Caco-2 (cell line): ENCODE measurements at regions not wholly inside any gene's neighbourhood (a gene's known extent, or its start where the extent isn't known, plus 50 kb on each side); places are given as distances from the start of the nearest gene placed in this dataset.

Experiments
- BruUV-seq: library from RNA; stranded (reverse); fragments of 400-500 nt; replicated peaks from 2 replicates; lab custom pipeline; 2021; lab: Mats Ljungman, UMichigan
- CTCF ChIA-PET: fragments of 300-600 bp; sonication (Branson Sonifier 250); formaldehyde crosslinking; loops from one replicate; lab custom pipeline; 2022; ENCODE audit warnings: antibody characterized with exemption; lab: Charles Lee
- POLR2A ChIA-PET: fragments of 300-600 bp; sonication (Branson Sonifier 250); formaldehyde crosslinking; loops from one replicate; lab custom pipeline; 2022; ENCODE audit warnings: antibody characterized with exemption; lab: Charles Lee
- DNase-seq, 2 experiments: peaks; one replicate each; pipeline versions ENCODE4 v3.0.0 to v3.0.0-alpha.2; 2020 to 2022
- H3K27me3 ChIP-seq: replicated peaks from 2 replicates; pipeline ENCODE4 v1.6.0; 2011; ENCODE audit warnings: low read length; ENCODE audit not compliant: control insufficient read depth, insufficient read depth
- H3K36me3 ChIP-seq: 2 replicates; pipeline ENCODE4 v1.5.1; 2011; ENCODE audit warnings: low read length; ENCODE audit not compliant: control insufficient read depth, insufficient read depth
- H3K4me1 ChIP-seq: fragments of 250-450 bp; sonication (Bioruptor Pico); 2 replicates; pipeline ENCODE4 v1.5.1; 2020; ENCODE audit warnings: mild to moderate bottlenecking
- H3K4me3 ChIP-seq: 2 replicates; pipeline ENCODE4 v1.5.1; 2011; ENCODE audit warnings: low read depth, mild to moderate bottlenecking, control low read depth, low read length
- H3K9me3 ChIP-seq: fragments of 250-450 bp; sonication (Bioruptor Pico); 2 replicates; pipeline ENCODE4 v1.5.1; 2020; ENCODE audit warnings: mild to moderate bottlenecking, moderate library complexity
- H3K27ac Mint-ChIP-seq: one replicate; pipeline ENCODE4 v1.8.0; 2022; ENCODE audit warnings: mixed read lengths; ENCODE audit not compliant: unreplicated experiment
- H3K27me3 Mint-ChIP-seq: one replicate; pipeline ENCODE4 v1.8.0; 2022; ENCODE audit warnings: mixed read lengths; ENCODE audit not compliant: insufficient read depth, unreplicated experiment
- H3K36me3 Mint-ChIP-seq: one replicate; pipeline ENCODE4 v1.8.0; 2022; ENCODE audit warnings: mild to moderate bottlenecking, mixed read lengths; ENCODE audit not compliant: insufficient read depth, unreplicated experiment
- H3K4me1 Mint-ChIP-seq: one replicate; pipeline ENCODE4 v1.8.0; 2022; ENCODE audit warnings: low read depth, mixed read lengths; ENCODE audit not compliant: unreplicated experiment
- H3K4me3 Mint-ChIP-seq: one replicate; pipeline ENCODE4 v1.8.0; 2022; ENCODE audit warnings: mild to moderate bottlenecking, moderate library complexity, mixed read lengths; ENCODE audit not compliant: unreplicated experiment
- H3K9me3 Mint-ChIP-seq: one replicate; pipeline ENCODE4 v1.8.0; 2022; ENCODE audit warnings: mixed read lengths; ENCODE audit not compliant: unreplicated experiment
- intact Hi-C: fragments of 100-400 bp; cut with micrococcal nuclease; formaldehyde crosslinking; loops from one replicate; pipeline ENCODE4 v1.10.0; 2022; ENCODE audit not compliant: unreplicated experiment
- TF ChIP-seq, protein P1 (sequence below), 2 experiments: fragments of 200-600 bp in 1 of 2; IDR thresholded peaks; 1 replicate in 1 of 2; 2 replicates in 1 of 2; pipeline versions ENCODE4 v1.5.1 to v1.8.0; 2011 to 2022; ENCODE audit warnings: antibody characterized with exemption in 1 of 2, control low read depth in 1 of 2, inconsistent platforms in 1 of 2, low read depth in 1 of 2, low read length in 1 of 2, mild to moderate bottlenecking in 1 of 2, moderate library complexity in 1 of 2; ENCODE audit not compliant: insufficient read depth in 1 of 2, severe bottlenecking in 1 of 2, unreplicated experiment in 1 of 2

- Histone ChIP-seq H3K9me3 (0 out of 2 replicates have a peak, but pooled peaks cover 6% of the 10 kb centered on the region), H3K4me1 (no peaks in the 10 kb centered on the region; the same call in 1 of the 2 replicates), H3K4me3 (no peak overlapping the region), H3K27me3 (no peaks in the 10 kb centered on the region), H3K36me3 (no peaks in the 10 kb centered on the region; the same call in 1 of the 2 replicates)
- Mint-ChIP-seq H3K27me3 (peaks cover 15% of the 10 kb centered on the region), H3K27ac (no peak overlapping the region), H3K4me1 (no peaks in the 10 kb centered on the region), H3K9me3 (no peaks in the 10 kb centered on the region), H3K4me3 (no peak overlapping the region), H3K36me3 (no peaks in the 10 kb centered on the region)
- CTCF ChIA-PET = interaction anchor here (1.6 kb wide), 1 partner anchor 17 kb away, joined by 4 read pairs; no protein-coding TSS in a partner anchor
- POLR2A ChIA-PET = interaction anchor here (0.6 kb wide), 1 partner anchor 847 kb away, joined by 3 read pairs; no protein-coding TSS in a partner anchor
- TF ChIP-seq, protein P1, sequence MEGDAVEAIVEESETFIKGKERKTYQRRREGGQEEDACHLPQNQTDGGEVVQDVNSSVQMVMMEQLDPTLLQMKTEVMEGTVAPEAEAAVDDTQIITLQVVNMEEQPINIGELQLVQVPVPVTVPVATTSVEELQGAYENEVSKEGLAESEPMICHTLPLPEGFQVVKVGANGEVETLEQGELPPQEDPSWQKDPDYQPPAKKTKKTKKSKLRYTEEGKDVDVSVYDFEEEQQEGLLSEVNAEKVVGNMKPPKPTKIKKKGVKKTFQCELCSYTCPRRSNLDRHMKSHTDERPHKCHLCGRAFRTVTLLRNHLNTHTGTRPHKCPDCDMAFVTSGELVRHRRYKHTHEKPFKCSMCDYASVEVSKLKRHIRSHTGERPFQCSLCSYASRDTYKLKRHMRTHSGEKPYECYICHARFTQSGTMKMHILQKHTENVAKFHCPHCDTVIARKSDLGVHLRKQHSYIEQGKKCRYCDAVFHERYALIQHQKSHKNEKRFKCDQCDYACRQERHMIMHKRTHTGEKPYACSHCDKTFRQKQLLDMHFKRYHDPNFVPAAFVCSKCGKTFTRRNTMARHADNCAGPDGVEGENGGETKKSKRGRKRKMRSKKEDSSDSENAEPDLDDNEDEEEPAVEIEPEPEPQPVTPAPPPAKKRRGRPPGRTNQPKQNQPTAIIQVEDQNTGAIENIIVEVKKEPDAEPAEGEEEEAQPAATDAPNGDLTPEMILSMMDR (IDR thresholded peaks at IDR 0.05; ENCODE audit: insufficient read depth in 1 of 2, low read depth in 1 of 2, low read length in 1 of 2, severe bottlenecking in 1 of 2, unreplicated experiment in 1 of 2) = peak in 1 of 2 experiments; percentile 7
- DNase-seq = no peak
- BruUV-seq = no TSS peak
- intact Hi-C loops = loop anchor here (5.0 to 10.0 kb wide), 2 partner anchors 214 to 483 kb away; partner anchors contain the start of gene FOXL1
Observed at GRCh38 chr16:87060034-87060986, 256.9 kb downstream of the C16orf95 start.

DNA sequence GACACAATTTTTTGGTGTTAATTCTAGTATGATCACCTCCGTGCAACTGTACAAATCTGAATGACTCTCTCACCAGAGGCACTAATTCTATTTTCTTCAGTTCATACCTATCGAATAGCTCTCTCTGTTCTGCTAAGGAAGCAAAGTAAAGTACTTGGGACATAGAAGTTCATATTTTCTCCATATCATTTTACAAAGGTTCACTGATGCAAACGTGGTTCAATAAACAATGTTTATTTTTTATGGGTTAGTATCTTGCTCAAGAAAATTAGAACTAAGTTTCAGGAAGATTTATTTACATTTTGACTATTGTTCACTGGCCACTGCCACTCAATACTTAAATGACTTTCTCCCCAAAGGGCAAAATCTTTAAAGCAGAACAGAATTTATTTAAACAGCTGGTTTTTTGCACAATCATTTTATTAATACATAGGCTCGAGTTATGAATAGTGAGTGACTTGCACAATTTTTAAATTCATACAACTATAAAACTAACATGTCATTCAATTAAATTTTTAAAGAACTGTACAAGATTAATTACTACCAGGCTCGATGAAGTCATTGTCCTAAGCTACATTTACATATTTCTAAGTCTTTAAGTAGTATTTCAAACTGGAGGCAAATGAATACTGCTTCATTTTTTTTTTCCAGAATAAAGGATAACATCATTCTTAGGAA is 255.8 kb downstream of the C16orf95 start:
- Mint-ChIP-seq H3K27ac (no peak overlapping the region), H3K4me3 (no peak overlapping the region), H3K27me3 (peaks cover 23% of the 10 kb centered on the region), H3K4me1 (no peaks in the 10 kb centered on the region), H3K9me3 (no peaks in the 10 kb centered on the region), H3K36me3 (no peaks in the 10 kb centered on the region)
- Histone ChIP-seq H3K27me3 (no peaks in the 10 kb centered on the region), H3K4me1 (no peaks in the 10 kb centered on the region; the same call in 1 of the 2 replicates), H3K9me3 (0 out of 2 replicates have a peak, but pooled peaks cover 6% of the 10 kb centered on the region), H3K4me3 (no peak overlapping the region), H3K36me3 (no peaks in the 10 kb centered on the region; the same call in 1 of the 2 replicates)
- TF ChIP-seq, protein P1 (IDR thresholded peaks at IDR 0.05; ENCODE audit: insufficient read depth in 1 of 2, low read depth in 1 of 2, low read length in 1 of 2, severe bottlenecking in 1 of 2, unreplicated experiment in 1 of 2) = no peak
- ChIA-PET CTCF (no interaction called here), POLR2A (no interaction called here)
- no TSS peak for BruUV-seq
- intact Hi-C loops = loop anchor here (5.0 to 10.0 kb wide), 2 partner anchors 213 to 484 kb away; partner anchors contain the start of gene FOXL1
- DNase-seq = no peak
